K562 (cell line): ENCODE measurements at regions not wholly inside any gene's neighbourhood (a gene's known extent, or its start where the extent isn't known, plus 50 kb on each side); places are given as distances from the start of the nearest gene placed in this dataset.

Experiments used
- EZH2 ChIP-seq: IDR thresholded peaks from 2 replicates; pipeline ENCODE4 v1.6.1; 2012; ENCODE audit warnings: low read depth, mild to moderate bottlenecking, inconsistent platforms, low read length, borderline replicate concordance
- FOXA1 ChIP-seq: fragments of 450-650 bp; IDR thresholded peaks from 2 replicates; pipeline ENCODE4 v1.6.1; 2016; ENCODE audit warnings: mild to moderate bottlenecking, borderline replicate concordance
- HCFC1 ChIP-seq: IDR thresholded peaks from 2 replicates; pipeline ENCODE4 v1.6.1; 2012; ENCODE audit warnings: low read depth, low read length, improper control_type of control experiment
- NR2C2 ChIP-seq, 2 experiments: fragments of 200-800 bp in 1 of 2; sonication (Bioruptor generic) in 1 of 2; sonication (generic) in 1 of 2; formaldehyde crosslinking in 1 of 2; IDR thresholded peaks; 2 replicates each; pipeline versions ENCODE4 v1.6.1 to v1.8.0; 2016 to 2022; ENCODE audit warnings: mild to moderate bottlenecking in 1 of 2, missing compliant biosample characterization in 1 of 2, missing genetic modification characterization in 1 of 2, missing genetic modification reagents in 1 of 2
- STAT6 ChIP-seq: sonication (generic); formaldehyde crosslinking; IDR thresholded peaks from 2 replicates; pipeline ENCODE4 v1.8.1; 2023; ENCODE audit warnings: mild to moderate bottlenecking, missing genetic modification reagents
- ZFP36 ChIP-seq: fragments of 150-350 bp; IDR thresholded peaks from 2 replicates; pipeline ENCODE4 v1.6.1; 2018; ENCODE audit warnings: low read length, low read depth; ENCODE audit not compliant: partially characterized antibody
- ZNF263 ChIP-seq: sonication (generic); formaldehyde crosslinking; IDR thresholded peaks from 2 replicates; pipeline ENCODE4 v1.8.0; 2022; ENCODE audit warnings: mild to moderate bottlenecking, missing genetic modification reagents, borderline replicate concordance
- ZNF830 ChIP-seq: fragments of 250-450 bp; sonication (Bioruptor Pico); IDR thresholded peaks from 2 replicates; pipeline ENCODE4 v1.5.0; 2021; ENCODE audit warnings: mild to moderate bottlenecking
- TF ChIP-seq, protein P1 (sequence below), 3 experiments: IDR thresholded peaks in 2 of 3; conservative IDR thresholded peaks in 1 of 3; 2 replicates each; pipeline ENCODE4 v1.5.1; 2011 to 2012; ENCODE audit warnings: low read length in 3 of 3, mild to moderate bottlenecking in 3 of 3, control low read depth in 2 of 3, improper control_type of control experiment in 1 of 3, inconsistent platforms in 1 of 3, low read depth in 1 of 3, mixed read lengths in 1 of 3, moderate library complexity in 1 of 3; ENCODE audit not compliant: insufficient read depth in 2 of 3

DNA sequence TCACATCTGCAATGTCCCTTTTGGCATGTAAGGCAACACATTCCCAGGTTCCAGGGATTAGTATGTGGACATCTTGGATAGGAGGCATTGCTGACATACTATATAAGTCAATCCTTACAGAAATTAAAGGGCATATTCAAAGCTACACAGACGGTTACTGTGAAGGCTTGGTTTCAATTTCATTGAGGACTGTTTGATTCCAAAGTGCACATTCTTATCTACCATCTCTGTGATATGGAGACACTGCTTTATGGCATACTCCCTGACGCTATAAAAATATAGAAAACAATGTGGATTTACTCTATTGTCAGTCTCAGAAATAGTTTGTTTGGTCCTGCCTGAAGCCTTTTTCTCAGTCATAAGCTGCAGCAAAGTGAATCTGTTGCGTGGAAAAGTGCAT is 1486.7 kb downstream of the FAM181B start:
- TF ChIP-seq, protein P1, sequence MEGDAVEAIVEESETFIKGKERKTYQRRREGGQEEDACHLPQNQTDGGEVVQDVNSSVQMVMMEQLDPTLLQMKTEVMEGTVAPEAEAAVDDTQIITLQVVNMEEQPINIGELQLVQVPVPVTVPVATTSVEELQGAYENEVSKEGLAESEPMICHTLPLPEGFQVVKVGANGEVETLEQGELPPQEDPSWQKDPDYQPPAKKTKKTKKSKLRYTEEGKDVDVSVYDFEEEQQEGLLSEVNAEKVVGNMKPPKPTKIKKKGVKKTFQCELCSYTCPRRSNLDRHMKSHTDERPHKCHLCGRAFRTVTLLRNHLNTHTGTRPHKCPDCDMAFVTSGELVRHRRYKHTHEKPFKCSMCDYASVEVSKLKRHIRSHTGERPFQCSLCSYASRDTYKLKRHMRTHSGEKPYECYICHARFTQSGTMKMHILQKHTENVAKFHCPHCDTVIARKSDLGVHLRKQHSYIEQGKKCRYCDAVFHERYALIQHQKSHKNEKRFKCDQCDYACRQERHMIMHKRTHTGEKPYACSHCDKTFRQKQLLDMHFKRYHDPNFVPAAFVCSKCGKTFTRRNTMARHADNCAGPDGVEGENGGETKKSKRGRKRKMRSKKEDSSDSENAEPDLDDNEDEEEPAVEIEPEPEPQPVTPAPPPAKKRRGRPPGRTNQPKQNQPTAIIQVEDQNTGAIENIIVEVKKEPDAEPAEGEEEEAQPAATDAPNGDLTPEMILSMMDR (IDR thresholded peaks at IDR 0.05 in 2 of 3, conservative IDR thresholded peaks at IDR 0.05 in 1 of 3; ENCODE audit: insufficient read depth in 2 of 3, low read depth in 1 of 3, low read length in 3 of 3): no peak
- no peak for TF ChIP-seq STAT6
- TF ChIP-seq EZH2: no peak
- TF ChIP-seq ZNF263 (CRISPR knock-in tag): no peak
- no peak for TF ChIP-seq NR2C2 (CRISPR knock-in tag; IDR thresholded peaks at IDR 0.05)
- TF ChIP-seq NR2C2 (tag; IDR thresholded peaks at IDR 0.05): no peak
- TF ChIP-seq ZFP36: no peak
- no peak for TF ChIP-seq ZNF830 (CRISPR knock-in tag)
- TF ChIP-seq FOXA1: no peak
- no peak for TF ChIP-seq HCFC1
